ENCODE measurements at regions not wholly inside any gene's neighbourhood (a gene's known extent, or its start where the extent isn't known, plus 50 kb on each side); places are given as distances from the start of the nearest gene placed in this dataset.

DNA sequence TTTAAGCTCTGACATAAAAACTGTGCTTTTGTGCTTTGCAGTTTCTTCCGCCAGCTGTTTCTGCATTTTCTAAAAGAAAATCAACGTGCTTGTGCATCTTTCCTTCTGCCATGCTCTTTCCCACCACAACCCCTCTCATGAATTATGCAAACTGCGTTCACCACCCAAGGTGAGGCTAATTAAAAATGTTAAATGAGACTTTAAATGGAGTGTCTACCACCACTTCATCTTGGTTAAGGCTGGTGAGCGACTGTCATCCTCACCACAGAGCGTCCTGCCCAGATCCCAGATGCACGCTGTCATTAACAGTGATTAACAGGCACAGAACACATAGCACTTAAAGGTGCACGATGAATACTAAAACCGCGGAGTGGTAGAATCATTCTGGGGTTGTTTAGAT lies 250.5 kb upstream of the RAB6C start:
- H3K4me1 ChIP-seq, result no peaks in the 10 kb centered on the region
- H3K9me3 ChIP-seq, result no peaks in the 10 kb centered on the region
- TF ChIP-seq, protein P1, sequence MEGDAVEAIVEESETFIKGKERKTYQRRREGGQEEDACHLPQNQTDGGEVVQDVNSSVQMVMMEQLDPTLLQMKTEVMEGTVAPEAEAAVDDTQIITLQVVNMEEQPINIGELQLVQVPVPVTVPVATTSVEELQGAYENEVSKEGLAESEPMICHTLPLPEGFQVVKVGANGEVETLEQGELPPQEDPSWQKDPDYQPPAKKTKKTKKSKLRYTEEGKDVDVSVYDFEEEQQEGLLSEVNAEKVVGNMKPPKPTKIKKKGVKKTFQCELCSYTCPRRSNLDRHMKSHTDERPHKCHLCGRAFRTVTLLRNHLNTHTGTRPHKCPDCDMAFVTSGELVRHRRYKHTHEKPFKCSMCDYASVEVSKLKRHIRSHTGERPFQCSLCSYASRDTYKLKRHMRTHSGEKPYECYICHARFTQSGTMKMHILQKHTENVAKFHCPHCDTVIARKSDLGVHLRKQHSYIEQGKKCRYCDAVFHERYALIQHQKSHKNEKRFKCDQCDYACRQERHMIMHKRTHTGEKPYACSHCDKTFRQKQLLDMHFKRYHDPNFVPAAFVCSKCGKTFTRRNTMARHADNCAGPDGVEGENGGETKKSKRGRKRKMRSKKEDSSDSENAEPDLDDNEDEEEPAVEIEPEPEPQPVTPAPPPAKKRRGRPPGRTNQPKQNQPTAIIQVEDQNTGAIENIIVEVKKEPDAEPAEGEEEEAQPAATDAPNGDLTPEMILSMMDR (IDR thresholded peaks at IDR 0.05), result no peak
- no peaks in the 10 kb centered on the region for H3K27me3 ChIP-seq
- H3K36me3 ChIP-seq, result no peaks in the 10 kb centered on the region
- peak in 1 of 2 donors; percentile 11 for DNase-seq (ENCODE audit: low spot score in 2 of 2)
- intact Hi-C loops (cut with DNase I), result no loop called here
- no peak overlapping the region for H3K4me3 ChIP-seq
- no peak overlapping the region for H3K27ac ChIP-seq

DNA sequence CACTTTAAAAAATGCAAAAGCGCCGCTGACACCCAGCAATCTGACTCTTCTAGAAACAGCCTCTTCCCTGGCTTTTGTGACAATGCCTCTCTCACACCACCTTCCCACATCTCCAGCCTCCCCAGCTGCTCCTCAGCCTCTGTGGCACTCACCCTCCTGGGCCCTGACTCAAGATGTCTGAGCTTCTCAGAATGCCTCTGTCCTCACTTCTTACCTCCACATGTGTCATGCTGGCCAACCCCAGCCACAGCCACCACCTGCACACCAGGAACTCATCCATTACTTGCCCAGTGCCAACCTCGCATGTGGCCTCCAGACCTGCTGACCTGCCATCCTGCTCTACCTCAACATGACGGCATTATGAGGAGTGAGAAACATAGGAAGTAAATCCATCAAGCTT lies 249.8 kb upstream of the RAB6C start:
- H3K36me3 ChIP-seq, result no peaks in the 10 kb centered on the region
- H3K9me3 ChIP-seq, result no peaks in the 10 kb centered on the region
- TF ChIP-seq, protein P1 (IDR thresholded peaks at IDR 0.05), result no peak
- DNase-seq (ENCODE audit: low spot score in 2 of 2), result peak in 1 of 2 donors; percentile 12
- intact Hi-C loops (cut with DNase I), result no loop called here
- no peaks in the 10 kb centered on the region for H3K27me3 ChIP-seq
- no peak overlapping the region for H3K27ac ChIP-seq
- no peak overlapping the region for H3K4me3 ChIP-seq
- no peaks in the 10 kb centered on the region for H3K4me1 ChIP-seq

DNA sequence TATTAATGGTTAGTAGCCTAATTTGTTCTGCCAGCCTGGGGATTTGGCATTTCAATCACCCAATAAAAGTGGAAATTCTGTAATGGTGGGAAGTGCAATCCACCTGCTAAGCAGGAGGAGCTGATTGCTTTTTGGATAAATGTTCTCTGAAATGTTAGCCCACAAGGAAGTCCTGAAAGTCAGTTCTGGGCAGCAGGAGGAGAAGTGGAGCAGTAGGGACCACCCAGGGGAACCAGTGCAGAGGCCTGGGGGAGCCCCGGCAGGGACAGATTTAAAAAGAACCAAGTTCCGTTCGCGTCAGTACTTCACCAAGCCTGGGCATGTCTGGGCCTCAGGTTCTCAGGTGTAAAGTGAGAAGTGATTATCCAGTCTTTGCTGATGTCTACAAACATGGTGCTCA lies 248.5 kb upstream of the RAB6C start:
- DNase-seq (ENCODE audit: low spot score in 2 of 2), result peak in 1 of 2 donors; percentile 15
- no peak overlapping the region for H3K4me3 ChIP-seq
- TF ChIP-seq, protein P1 (IDR thresholded peaks at IDR 0.05), result no peak
- intact Hi-C loops (cut with DNase I), result no loop called here
- H3K27ac ChIP-seq, result no peak overlapping the region
- no peaks in the 10 kb centered on the region for H3K9me3 ChIP-seq
- H3K27me3 ChIP-seq, result no peaks in the 10 kb centered on the region
- H3K4me1 ChIP-seq, result no peaks in the 10 kb centered on the region
- no peaks in the 10 kb centered on the region for H3K36me3 ChIP-seq

DNA sequence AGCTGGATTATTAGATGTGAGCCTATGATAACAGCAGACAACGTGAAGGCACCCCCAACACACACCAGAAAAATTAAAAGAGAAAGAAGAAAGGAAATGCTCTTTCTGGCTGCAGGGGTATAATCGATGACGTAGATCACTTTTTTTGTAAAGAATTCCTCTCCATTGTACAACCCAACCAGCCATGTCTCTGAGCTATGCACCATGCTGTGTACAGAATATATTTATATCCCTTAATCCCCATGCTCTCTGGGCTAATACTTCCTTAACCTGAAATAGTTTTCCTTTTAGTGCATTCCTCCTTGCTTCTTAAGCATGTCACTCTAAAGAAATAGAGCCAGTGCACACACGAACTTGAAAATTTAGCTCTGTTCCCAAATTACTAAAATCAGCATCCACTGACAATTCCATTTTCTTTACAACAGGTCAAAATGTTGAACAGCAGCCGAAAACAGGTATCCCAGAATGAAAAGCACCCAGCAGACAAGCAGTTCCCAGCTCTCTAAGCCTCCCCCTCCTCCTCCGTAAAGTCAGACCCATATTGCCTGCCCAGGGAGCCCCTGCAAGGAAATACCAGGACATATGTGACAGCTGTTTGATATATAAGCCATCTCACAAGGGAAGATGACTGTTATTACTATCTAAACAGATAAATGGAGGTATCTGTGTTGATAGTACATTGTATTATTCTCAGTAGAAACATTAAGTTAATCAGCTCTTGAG lies 247.4 kb upstream of the RAB6C start:
- DNase-seq (ENCODE audit: low spot score in 2 of 2), result no peak
- Histone ChIP-seq H3K9me3 (no peaks in the 10 kb centered on the region), H3K4me1 (no peaks in the 10 kb centered on the region), H3K4me3 (no peak overlapping the region), H3K27me3 (no peaks in the 10 kb centered on the region), H3K36me3 (no peaks in the 10 kb centered on the region), H3K27ac (no peak overlapping the region)
- intact Hi-C loops (cut with DNase I), result no loop called here
- TF ChIP-seq, protein P1 (IDR thresholded peaks at IDR 0.05), result no peak

DNA sequence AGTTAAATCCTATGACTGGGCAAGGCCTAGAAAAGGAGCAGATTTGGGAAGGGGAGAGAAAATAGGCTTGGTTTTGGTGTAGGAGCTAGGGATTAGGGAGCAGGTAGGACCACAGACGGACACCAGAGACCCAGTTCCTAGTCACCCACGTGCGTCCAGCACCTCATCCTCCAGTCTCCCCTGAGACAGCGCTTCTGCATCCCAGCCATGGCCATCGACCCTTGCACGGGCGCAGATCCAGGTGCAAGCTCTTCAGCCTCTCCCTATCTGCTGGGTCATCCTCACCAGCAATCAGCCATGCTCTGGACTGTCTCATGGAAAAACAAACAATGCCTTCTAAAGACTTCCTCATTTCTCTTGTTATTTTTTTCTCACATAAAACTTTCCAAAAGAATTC lies 246.8 kb upstream of the RAB6C start:
- no peaks in the 10 kb centered on the region for H3K4me1 ChIP-seq
- intact Hi-C loops (cut with DNase I), result no loop called here
- no peak overlapping the region for H3K4me3 ChIP-seq
- no peaks in the 10 kb centered on the region for H3K9me3 ChIP-seq
- TF ChIP-seq, protein P1 (IDR thresholded peaks at IDR 0.05), result no peak
- no peak overlapping the region for H3K27ac ChIP-seq
- H3K36me3 ChIP-seq, result no peaks in the 10 kb centered on the region
- H3K27me3 ChIP-seq, result no peaks in the 10 kb centered on the region
- DNase-seq (ENCODE audit: low spot score in 2 of 2), result no peak

DNA sequence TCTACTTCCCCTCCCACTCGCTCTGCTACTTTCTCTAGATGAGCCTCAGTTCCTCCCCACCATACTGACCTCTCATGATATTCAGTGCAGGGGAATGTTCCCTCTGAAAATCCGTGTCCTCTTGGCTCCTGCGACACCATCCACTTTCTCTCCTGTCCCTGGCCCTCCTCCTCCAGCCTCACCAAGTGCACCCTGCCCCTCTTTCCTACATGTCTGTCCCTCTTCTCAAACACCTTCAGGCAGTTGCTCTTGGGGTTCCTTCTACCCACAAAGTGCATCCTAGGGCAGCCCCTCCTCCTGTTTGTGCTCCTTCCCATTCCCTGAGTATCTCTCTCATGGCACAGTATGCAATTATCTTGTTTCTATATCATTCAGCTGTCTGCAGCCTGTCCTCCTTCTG lies 246.4 kb upstream of the RAB6C start:
- intact Hi-C loops (cut with DNase I), result no loop called here
- peak in 1 of 2 donors; percentile 52 for DNase-seq (ENCODE audit: low spot score in 2 of 2)
- H3K4me3 ChIP-seq, result no peak overlapping the region
- no peak overlapping the region for H3K27ac ChIP-seq
- H3K36me3 ChIP-seq, result no peaks in the 10 kb centered on the region
- TF ChIP-seq, protein P1 (IDR thresholded peaks at IDR 0.05), result no peak
- H3K4me1 ChIP-seq, result no peaks in the 10 kb centered on the region
- no peaks in the 10 kb centered on the region for H3K27me3 ChIP-seq
- no peaks in the 10 kb centered on the region for H3K9me3 ChIP-seq
